ENCODE measurements at regions not wholly inside any gene's neighbourhood (a gene's known extent, or its start where the extent isn't known, plus 50 kb on each side); places are given as distances from the start of the nearest gene placed in this dataset.

DNA sequence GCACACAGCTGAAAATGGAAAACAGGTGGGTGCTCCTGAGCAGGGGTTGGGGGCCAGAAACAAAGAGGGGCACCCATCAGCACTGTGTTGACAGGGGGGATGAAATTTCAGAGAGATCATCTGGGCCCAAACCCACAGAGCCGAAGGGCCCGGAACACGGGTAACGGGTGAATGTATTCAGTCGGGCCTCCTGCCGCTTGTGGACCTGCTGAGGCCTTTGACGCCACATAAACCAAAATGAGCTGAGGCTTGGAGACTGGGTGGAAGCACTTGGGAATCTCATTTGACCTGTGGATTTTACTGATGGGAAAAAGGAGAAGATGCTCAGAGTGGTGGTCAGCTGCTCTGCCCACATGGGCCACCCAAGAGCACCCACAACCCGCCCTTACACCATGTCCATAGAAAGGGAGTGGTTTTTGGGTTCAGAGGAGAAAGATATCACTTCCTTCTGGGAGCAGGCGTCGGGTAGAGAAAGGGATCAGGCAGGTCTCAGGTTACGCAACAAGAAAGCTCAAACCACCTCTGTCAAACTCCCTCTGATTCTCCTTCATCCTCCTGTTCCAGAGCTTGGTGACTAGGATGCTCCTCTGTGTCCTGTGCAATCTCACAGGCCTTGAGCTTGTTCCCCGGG, 106.8 kb upstream of the BCL2L14 start:
- TF ChIP-seq, protein P1, sequence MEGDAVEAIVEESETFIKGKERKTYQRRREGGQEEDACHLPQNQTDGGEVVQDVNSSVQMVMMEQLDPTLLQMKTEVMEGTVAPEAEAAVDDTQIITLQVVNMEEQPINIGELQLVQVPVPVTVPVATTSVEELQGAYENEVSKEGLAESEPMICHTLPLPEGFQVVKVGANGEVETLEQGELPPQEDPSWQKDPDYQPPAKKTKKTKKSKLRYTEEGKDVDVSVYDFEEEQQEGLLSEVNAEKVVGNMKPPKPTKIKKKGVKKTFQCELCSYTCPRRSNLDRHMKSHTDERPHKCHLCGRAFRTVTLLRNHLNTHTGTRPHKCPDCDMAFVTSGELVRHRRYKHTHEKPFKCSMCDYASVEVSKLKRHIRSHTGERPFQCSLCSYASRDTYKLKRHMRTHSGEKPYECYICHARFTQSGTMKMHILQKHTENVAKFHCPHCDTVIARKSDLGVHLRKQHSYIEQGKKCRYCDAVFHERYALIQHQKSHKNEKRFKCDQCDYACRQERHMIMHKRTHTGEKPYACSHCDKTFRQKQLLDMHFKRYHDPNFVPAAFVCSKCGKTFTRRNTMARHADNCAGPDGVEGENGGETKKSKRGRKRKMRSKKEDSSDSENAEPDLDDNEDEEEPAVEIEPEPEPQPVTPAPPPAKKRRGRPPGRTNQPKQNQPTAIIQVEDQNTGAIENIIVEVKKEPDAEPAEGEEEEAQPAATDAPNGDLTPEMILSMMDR (IDR thresholded peaks at IDR 0.05; ENCODE audit: low read length): no peak
- no peak for TF ChIP-seq EZH2 (IDR thresholded peaks at IDR 0.05; ENCODE audit: borderline replicate concordance, low read length)
